ENCODE measurements at regions not wholly inside any gene's neighbourhood (a gene's known extent, or its start where the extent isn't known, plus 50 kb on each side); places are given as distances from the start of the nearest gene placed in this dataset.

DNA sequence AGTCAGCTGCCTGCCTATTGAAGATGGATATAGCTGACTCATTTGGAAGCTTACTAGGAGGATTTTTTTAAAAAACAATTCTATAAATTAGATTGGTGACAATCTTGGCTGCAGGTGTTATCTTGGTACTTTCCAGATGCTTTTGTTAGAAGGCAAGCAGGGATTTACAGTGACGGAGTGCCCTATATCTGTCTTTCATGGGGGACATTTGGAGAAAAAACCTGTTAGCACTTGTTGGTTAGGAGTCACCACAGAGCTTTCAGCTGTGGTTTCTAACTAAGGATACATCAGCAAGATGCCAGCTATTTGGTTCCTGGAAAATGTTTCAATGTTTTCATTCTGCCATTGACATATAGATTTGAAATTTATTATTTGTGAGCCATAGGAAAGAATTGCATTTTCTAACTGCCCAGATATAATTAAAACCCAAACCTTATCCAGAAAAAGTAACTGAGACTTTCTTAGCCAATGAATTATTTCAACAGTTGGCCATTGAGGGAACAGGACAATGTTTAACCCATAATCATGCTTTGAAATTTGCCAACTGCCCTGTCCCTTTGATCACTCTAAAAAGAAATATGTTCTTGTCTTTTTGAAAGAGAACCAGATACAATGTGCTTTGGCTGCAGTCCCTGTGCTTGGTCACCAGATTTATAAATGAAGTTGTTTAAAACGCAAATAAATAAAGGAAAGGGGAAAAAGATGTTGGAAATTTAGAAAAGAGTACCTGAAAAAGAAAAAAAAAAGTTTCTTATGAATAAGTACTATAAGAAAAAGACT, 761.0 kb upstream of the CXADR start:
- Histone ChIP-seq H3K27ac (no peak overlapping the region), H3K9me3 (peaks cover 0 to 15% (median 4%) of the 10 kb centered on the region in 8 donors), H3K4me1 (no peaks in the 10 kb centered on the region), H3K36me3 (no peaks in the 10 kb centered on the region), H3K27me3 (replicated peaks in 1 of 7) (no peaks in the 10 kb centered on the region), H3K4me3 (no peak overlapping the region)
- no peak for TF ChIP-seq POLR2AphosphoS5 (IDR thresholded peaks at IDR 0.05)
- TF ChIP-seq, protein P1, sequence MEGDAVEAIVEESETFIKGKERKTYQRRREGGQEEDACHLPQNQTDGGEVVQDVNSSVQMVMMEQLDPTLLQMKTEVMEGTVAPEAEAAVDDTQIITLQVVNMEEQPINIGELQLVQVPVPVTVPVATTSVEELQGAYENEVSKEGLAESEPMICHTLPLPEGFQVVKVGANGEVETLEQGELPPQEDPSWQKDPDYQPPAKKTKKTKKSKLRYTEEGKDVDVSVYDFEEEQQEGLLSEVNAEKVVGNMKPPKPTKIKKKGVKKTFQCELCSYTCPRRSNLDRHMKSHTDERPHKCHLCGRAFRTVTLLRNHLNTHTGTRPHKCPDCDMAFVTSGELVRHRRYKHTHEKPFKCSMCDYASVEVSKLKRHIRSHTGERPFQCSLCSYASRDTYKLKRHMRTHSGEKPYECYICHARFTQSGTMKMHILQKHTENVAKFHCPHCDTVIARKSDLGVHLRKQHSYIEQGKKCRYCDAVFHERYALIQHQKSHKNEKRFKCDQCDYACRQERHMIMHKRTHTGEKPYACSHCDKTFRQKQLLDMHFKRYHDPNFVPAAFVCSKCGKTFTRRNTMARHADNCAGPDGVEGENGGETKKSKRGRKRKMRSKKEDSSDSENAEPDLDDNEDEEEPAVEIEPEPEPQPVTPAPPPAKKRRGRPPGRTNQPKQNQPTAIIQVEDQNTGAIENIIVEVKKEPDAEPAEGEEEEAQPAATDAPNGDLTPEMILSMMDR (IDR thresholded peaks at IDR 0.05 in 8 of 11, conservative IDR thresholded peaks at IDR 0.05 in 3 of 11), result no peak
- no peak for TF ChIP-seq POLR2A (IDR thresholded peaks at IDR 0.05)
- intact Hi-C loops (cut with DNase I; ENCODE audit: low total_unique reads), result no loop called here
- WGBS, 5 donors, result 67 to 77% (median 73%) methylated on average over 2 of the region's 2 CpGs
- DNase-seq, result no peak

DNA sequence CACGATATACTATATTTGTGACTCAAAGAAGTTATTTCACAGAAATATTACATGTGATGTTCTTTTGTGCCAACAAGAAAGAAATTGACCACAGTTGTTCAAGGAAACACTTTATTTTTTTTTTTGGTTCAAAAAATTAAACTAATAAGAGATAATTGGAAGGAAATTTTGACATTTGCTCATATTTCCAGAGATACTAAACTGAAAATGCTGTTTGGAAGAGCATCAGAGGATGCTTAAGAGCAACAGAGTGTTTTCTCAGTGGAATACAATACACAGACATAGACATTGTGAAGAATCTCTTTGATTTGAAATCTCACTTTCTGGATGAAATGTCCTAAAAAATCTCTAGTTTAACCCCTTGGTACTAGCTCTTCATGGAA, 760.4 kb upstream of the CXADR start:
- Histone ChIP-seq H3K9me3 (peaks cover 0 to 15% (median 4%) of the 10 kb centered on the region in 8 donors), H3K4me1 (no peaks in the 10 kb centered on the region), H3K27ac (no peak overlapping the region), H3K4me3 (no peak overlapping the region), H3K27me3 (replicated peaks in 1 of 7) (no peaks in the 10 kb centered on the region), H3K36me3 (no peaks in the 10 kb centered on the region)
- 82 to 98% (median 87%) methylated on average over 1 of the region's 1 CpG for WGBS, 5 donors
- TF ChIP-seq POLR2AphosphoS5 (IDR thresholded peaks at IDR 0.05) (no peak), POLR2A (IDR thresholded peaks at IDR 0.05) (no peak)
- TF ChIP-seq, protein P1 (IDR thresholded peaks at IDR 0.05 in 8 of 11, conservative IDR thresholded peaks at IDR 0.05 in 3 of 11), result no peak
- intact Hi-C loops (cut with DNase I; ENCODE audit: low total_unique reads), result no loop called here
- no peak for DNase-seq

DNA sequence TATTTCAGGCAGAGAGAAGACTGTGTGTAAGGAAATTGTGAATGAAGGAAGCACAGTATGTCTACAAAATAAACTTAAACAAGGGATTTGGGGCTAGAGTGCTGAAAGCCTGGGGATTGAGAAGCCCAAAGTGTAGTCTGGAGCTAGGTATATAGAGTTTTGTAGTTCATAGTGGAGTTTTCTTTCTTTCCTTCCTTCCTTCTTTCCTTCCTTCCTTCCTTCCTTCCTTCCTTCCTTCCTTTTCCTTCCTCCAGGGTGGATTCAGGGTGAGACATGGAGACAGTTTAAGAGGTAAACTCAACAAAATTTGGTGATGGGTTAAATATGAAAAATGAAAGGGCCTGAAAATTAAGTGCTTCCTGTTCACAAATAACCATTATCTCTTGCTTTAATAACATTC, 757.8 kb upstream of the CXADR start:
- intact Hi-C loops (cut with DNase I; ENCODE audit: low total_unique reads), result no loop called here
- Histone ChIP-seq H3K27me3 (replicated peaks in 1 of 7) (no peaks in the 10 kb centered on the region), H3K4me3 (no peak overlapping the region), H3K27ac (no peak overlapping the region), H3K9me3 (peaks cover 0 to 15% (median 2%) of the 10 kb centered on the region in 8 donors), H3K4me1 (no peaks in the 10 kb centered on the region), H3K36me3 (no peaks in the 10 kb centered on the region)
- DNase-seq, result no peak
- TF ChIP-seq, protein P1 (IDR thresholded peaks at IDR 0.05 in 8 of 11, conservative IDR thresholded peaks at IDR 0.05 in 3 of 11), result no peak
- TF ChIP-seq POLR2A (IDR thresholded peaks at IDR 0.05), result no peak
- no peak for TF ChIP-seq POLR2AphosphoS5 (IDR thresholded peaks at IDR 0.05)

DNA sequence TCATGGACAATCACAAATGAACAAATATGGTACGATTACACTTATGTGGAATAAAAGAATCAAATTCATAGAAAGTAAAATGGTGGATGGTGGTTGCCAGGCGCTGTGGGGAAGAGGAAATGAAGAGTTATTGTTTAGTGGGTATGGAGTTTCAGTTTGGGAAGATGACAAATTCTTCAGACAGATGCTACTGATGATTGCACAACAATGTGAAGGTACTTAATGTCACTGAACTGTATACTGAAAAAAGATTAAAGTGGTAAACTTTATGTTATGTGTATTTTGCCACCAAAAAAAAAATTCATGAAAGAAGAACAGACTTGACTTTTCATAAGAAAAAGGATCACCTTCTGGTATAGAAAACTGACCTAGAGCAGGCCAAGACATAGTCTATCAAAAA, 745.6 kb upstream of the CXADR start:
- WGBS, 5 donors, result 65 to 82% (median 77%) methylated on average over 2 of the region's 2 CpGs
- Histone ChIP-seq H3K4me3 (no peak overlapping the region), H3K36me3 (no peaks in the 10 kb centered on the region), H3K27me3 (replicated peaks in 1 of 7) (no peaks in the 10 kb centered on the region), H3K4me1 (no peaks in the 10 kb centered on the region), H3K9me3 (peaks cover 0 to 17% (median 0%) of the 10 kb centered on the region in 8 donors), H3K27ac (no peak overlapping the region)
- TF ChIP-seq POLR2A (IDR thresholded peaks at IDR 0.05) (no peak), POLR2AphosphoS5 (IDR thresholded peaks at IDR 0.05) (no peak)
- TF ChIP-seq, protein P1 (IDR thresholded peaks at IDR 0.05 in 8 of 11, conservative IDR thresholded peaks at IDR 0.05 in 3 of 11), result no peak
- intact Hi-C loops (cut with DNase I; ENCODE audit: low total_unique reads), result no loop called here
- DNase-seq, result no peak

All from spleen (tissue), 11 donors.